ENCODE measurements at regions not wholly inside any gene's neighbourhood (a gene's known extent, or its start where the extent isn't known, plus 50 kb on each side); places are given as distances from the start of the nearest gene placed in this dataset.

- H3K9me3 ChIP-seq, result peaks cover 0 to 1% (median 0%) of the 10 kb centered on the region in 11 donors
- ATAC-seq (peak; percentile 65 to 84 (median 76)), DNase-seq (peak in 1 of 2 donors; percentile 36)
- no peaks in the 10 kb centered on the region for H3K36me3 ChIP-seq
- H3K27ac ChIP-seq, result peak overlapping the region in 9 of 10 donors; percentile 21 to 79 (median 62)
- H3K4me1 ChIP-seq, result peaks cover 0 to 23% (median 19%) of the 10 kb centered on the region in 9 donors
- H3K27me3 ChIP-seq, result no peaks in the 10 kb centered on the region
- intact Hi-C loops (cut with DNase I), result loop anchor here in 3 of 10 donors (5.0 to 10.0 kb wide), 2 partner anchors 209 to 212 kb away; no protein-coding TSS in a partner anchor
- 29 to 42% methylated on average over 10 of the region's 10 CpGs for WGBS, 2 donors
- TF ChIP-seq, protein P1, sequence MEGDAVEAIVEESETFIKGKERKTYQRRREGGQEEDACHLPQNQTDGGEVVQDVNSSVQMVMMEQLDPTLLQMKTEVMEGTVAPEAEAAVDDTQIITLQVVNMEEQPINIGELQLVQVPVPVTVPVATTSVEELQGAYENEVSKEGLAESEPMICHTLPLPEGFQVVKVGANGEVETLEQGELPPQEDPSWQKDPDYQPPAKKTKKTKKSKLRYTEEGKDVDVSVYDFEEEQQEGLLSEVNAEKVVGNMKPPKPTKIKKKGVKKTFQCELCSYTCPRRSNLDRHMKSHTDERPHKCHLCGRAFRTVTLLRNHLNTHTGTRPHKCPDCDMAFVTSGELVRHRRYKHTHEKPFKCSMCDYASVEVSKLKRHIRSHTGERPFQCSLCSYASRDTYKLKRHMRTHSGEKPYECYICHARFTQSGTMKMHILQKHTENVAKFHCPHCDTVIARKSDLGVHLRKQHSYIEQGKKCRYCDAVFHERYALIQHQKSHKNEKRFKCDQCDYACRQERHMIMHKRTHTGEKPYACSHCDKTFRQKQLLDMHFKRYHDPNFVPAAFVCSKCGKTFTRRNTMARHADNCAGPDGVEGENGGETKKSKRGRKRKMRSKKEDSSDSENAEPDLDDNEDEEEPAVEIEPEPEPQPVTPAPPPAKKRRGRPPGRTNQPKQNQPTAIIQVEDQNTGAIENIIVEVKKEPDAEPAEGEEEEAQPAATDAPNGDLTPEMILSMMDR (IDR thresholded peaks at IDR 0.05), result no peak
- H3K4me3 ChIP-seq, result peak overlapping the region in 8 of 10 donors; percentile 4 to 39 (median 37)
Observed at GRCh38 chr11:103536335-103536722, 427.1 kb downstream of the DYNC2H1 start.

DNA sequence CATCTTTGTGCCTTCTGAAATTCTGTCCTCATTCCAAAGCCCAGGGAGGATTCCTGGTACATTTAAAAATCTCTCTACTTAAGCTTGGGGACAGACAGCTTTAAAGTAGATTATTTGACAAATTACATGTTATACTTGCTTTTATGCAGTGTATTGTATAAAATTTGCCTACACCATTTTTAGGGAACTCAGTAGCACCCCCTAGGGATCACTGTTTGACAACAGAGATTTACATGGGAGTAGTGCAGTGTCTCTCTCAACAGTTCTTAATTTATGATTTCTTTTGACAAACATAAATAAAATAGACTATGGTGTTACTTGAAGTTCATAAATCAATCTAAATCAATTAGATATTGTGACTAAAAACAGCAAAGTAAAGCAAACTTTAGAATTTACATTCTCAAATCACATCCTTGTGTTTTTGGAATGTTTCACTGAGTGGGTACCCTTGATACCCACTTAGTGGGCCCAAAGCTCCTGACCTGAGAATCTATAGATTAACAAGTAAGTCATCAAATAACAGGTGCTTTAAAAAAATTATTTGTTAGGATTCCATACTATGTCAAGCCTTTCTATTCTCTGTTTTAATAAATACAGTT is 428.8 kb downstream of the DYNC2H1 start:
- DNase-seq (no peak), ATAC-seq (no peak)
- peaks cover 0 to 23% (median 19%) of the 10 kb centered on the region in 9 donors for H3K4me1 ChIP-seq
- H3K4me3 ChIP-seq, result no peak overlapping the region
- TF ChIP-seq, protein P1 (IDR thresholded peaks at IDR 0.05), result peak in 8 of 9 donors; percentile 18 to 62 (median 48)
- H3K27me3 ChIP-seq, result no peaks in the 10 kb centered on the region
- no peak overlapping the region for H3K27ac ChIP-seq
- H3K36me3 ChIP-seq, result no peaks in the 10 kb centered on the region
- intact Hi-C loops (cut with DNase I), result loop anchor here in 3 of 10 donors (5.0 to 10.0 kb wide), 2 partner anchors 211 to 213 kb away; no protein-coding TSS in a partner anchor
- H3K9me3 ChIP-seq, result peaks cover 0 to 3% (median 0%) of the 10 kb centered on the region in 11 donors

DNA sequence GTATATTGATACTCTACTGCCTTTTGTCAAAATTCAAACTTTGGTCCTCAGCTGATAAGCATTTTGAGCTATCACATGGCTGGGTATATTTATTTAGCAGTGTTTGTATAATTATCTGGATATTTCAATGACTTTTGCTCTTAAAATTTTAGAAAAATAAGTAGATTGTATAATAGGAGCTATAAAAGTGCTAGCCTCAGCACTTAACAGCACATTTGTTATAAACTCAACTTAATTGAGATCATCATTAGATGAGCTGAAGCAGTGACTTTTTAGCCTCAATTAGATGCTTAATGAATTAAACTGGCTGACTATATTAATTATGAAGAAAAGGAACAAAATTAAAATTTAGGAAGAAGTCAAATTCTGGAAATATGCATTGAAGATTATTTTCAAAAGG is 429.9 kb downstream of the DYNC2H1 start:
- Histone ChIP-seq H3K9me3 (peaks cover 0 to 3% (median 0%) of the 10 kb centered on the region in 11 donors), H3K4me3 (no peak overlapping the region), H3K27ac (no peak overlapping the region), H3K36me3 (no peaks in the 10 kb centered on the region), H3K27me3 (no peaks in the 10 kb centered on the region), H3K4me1 (peaks cover 0 to 23% (median 19%) of the 10 kb centered on the region in 9 donors)
- no peak for ATAC-seq
- TF ChIP-seq, protein P1 (IDR thresholded peaks at IDR 0.05), result no peak
- no peak for DNase-seq
- intact Hi-C loops (cut with DNase I), result loop anchor here in 3 of 10 donors (5.0 to 10.0 kb wide), 2 partner anchors 212 to 214 kb away; no protein-coding TSS in a partner anchor

DNA sequence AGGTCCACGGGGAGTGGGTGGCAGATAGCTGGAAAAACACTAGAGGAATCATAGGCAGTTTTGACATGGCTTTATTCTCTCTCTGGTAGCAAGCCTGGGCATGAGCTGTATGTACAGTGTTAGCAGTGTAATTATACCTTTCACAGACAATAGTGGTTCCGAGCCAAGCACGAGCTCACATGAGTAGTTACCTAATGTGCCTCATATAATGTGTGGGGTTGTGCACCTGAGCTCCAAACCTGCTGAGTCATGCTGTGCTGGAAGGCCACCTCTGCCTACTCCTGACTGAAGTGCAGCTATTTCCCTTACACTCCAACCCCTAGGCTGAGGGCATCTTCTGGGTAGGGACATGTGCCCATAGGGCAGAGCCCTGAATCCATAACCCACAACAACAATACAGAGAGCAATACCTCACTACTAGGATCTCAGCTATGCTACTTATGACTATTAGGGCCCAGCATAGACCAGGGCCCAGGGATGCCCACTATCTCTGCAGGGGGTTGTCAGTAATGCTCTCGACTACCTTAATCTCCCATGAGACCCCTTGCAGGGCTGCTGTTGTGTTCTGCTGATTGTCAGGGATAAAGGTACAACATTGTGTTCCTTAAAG is 432.1 kb downstream of the DYNC2H1 start:
- intact Hi-C loops (cut with DNase I), result no loop called here
- ATAC-seq, result no peak
- H3K4me1 ChIP-seq, result peaks cover 0 to 15% (median 13%) of the 10 kb centered on the region in 9 donors
- DNase-seq, result no peak
- peaks cover 0 to 3% (median 0%) of the 10 kb centered on the region in 11 donors for H3K9me3 ChIP-seq
- TF ChIP-seq, protein P1 (IDR thresholded peaks at IDR 0.05), result no peak
- H3K36me3 ChIP-seq, result no peaks in the 10 kb centered on the region
- no peak overlapping the region for H3K4me3 ChIP-seq
- no peak overlapping the region for H3K27ac ChIP-seq
- 90 to 92% methylated on average over 4 of the region's 4 CpGs for WGBS, 2 donors
- H3K27me3 ChIP-seq, result no peaks in the 10 kb centered on the region
